GM18870 (cell line): ENCODE measurements at regions not wholly inside any gene's neighbourhood (a gene's known extent, or its start where the extent isn't known, plus 50 kb on each side); places are given as distances from the start of the nearest gene placed in this dataset.
"Not testable (repeated sequence)": the region's sequence is repeated elsewhere in the genome, so short reads cannot be mapped to it uniquely, and the experiment has no call there.

Experiments used
- ATAC-seq: cut with Tn5 transposase; IDR thresholded peaks from one replicate; pipeline ENCODE4 v1.9.1; 2021; ENCODE audit warnings: moderate library complexity; ENCODE audit not compliant: unreplicated experiment

- ATAC-seq: no peak
Observed at GRCh38 chr5:43837091-43837490, 234.1 kb downstream of the NNT start.

GRCh38 chr5:43833961-43834360 is 231.0 kb downstream of the NNT start:
- no peak for ATAC-seq

GRCh38 chr5:43824325-43824964 is 221.5 kb downstream of the NNT start:
- not testable (repeated sequence) for ATAC-seq

GRCh38 chr5:43818394-43818793 is 215.4 kb downstream of the NNT start:
- ATAC-seq: not testable (repeated sequence)

GRCh38 chr5:43815497-43815896 is 212.5 kb downstream of the NNT start:
- no peak for ATAC-seq

GRCh38 chr5:43804723-43805122 is 201.7 kb downstream of the NNT start:
- no peak for ATAC-seq

GRCh38 chr5:43804041-43804440 is 201.1 kb downstream of the NNT start:
- ATAC-seq: no peak

- no peak for ATAC-seq
Observed at GRCh38 chr5:43802651-43803050, 199.7 kb downstream of the NNT start.

- ATAC-seq: no peak
Observed at GRCh38 chr5:43802119-43802518, 199.1 kb downstream of the NNT start.

GRCh38 chr5:43798740-43799139 is 195.8 kb downstream of the NNT start:
- no peak for ATAC-seq

GRCh38 chr5:43791880-43792279 is 188.9 kb downstream of the NNT start:
- not testable (repeated sequence) for ATAC-seq

- no peak for ATAC-seq
Observed at GRCh38 chr5:43785198-43785597, 182.2 kb downstream of the NNT start.

- no peak for ATAC-seq
Observed at GRCh38 chr5:43780586-43780985, 177.6 kb downstream of the NNT start.

- no peak for ATAC-seq
Observed at GRCh38 chr5:43774881-43775399, 172.0 kb downstream of the NNT start.

GRCh38 chr5:43773478-43773844 is 170.5 kb downstream of the NNT start:
- no peak for ATAC-seq

- ATAC-seq: no peak
Observed at GRCh38 chr5:43772764-43773477, 169.9 kb downstream of the NNT start.

- ATAC-seq: no peak
Observed at GRCh38 chr5:43772458-43772763, 169.4 kb downstream of the NNT start.

- ATAC-seq: no peak
Observed at GRCh38 chr5:43771611-43772031, 168.6 kb downstream of the NNT start.

- ATAC-seq: no peak
Observed at GRCh38 chr5:43769571-43770355, 166.8 kb downstream of the NNT start.
